Loucy (cell line): ENCODE measurements at regions not wholly inside any gene's neighbourhood (a gene's known extent, or its start where the extent isn't known, plus 50 kb on each side); places are given as distances from the start of the nearest gene placed in this dataset.
A peak's percentile ranks its signal among the peaks of the same experiment; 100 is the strongest.

ENCODE experiments used
- H2AFZ ChIP-seq: fragments of 200-600 bp; sonication (generic); 2 replicates; pipeline ENCODE4 v1.6.0; 2016; ENCODE audit warnings: antibody characterized with exemption, mild to moderate bottlenecking, low read length, moderate library complexity
- H3F3A ChIP-seq: fragments of 200-600 bp; 2 replicates; pipeline ENCODE4 v1.6.0; 2016; ENCODE audit warnings: antibody characterized with exemption, low read depth, mild to moderate bottlenecking
- H3K27me3 ChIP-seq: fragments of 200-600 bp; sonication (generic); 2 replicates; pipeline ENCODE4 v1.6.1; 2014; ENCODE audit warnings: low read length, mild to moderate bottlenecking; ENCODE audit not compliant: insufficient read depth, poor library complexity, severe bottlenecking
- H3K36me3 ChIP-seq: fragments of 200-600 bp; sonication (generic); 2 replicates; pipeline ENCODE4 v1.6.1; 2016; ENCODE audit warnings: low read length; ENCODE audit not compliant: insufficient read depth
- H3K4me1 ChIP-seq: fragments of 200-600 bp; sonication (generic); 2 replicates; pipeline ENCODE4 v1.5.1; 2014; ENCODE audit warnings: low read length, mild to moderate bottlenecking; ENCODE audit not compliant: insufficient read depth, poor library complexity, severe bottlenecking
- H3K4me2 ChIP-seq: fragments of 200-600 bp; sonication (generic); 2 replicates; pipeline ENCODE4 v1.6.0; 2014; ENCODE audit warnings: antibody characterized with exemption, low read length, low read depth, mild to moderate bottlenecking; ENCODE audit not compliant: poor library complexity, severe bottlenecking
- H3K4me3 ChIP-seq: fragments of 200-600 bp; sonication (generic); 2 replicates; pipeline ENCODE4 v1.5.1; 2014; ENCODE audit warnings: low read length, mild to moderate bottlenecking, mixed read lengths; ENCODE audit not compliant: poor library complexity, severe bottlenecking
- H3K79me2 ChIP-seq: fragments of 200-600 bp; sonication (generic); 2 replicates; pipeline ENCODE4 v1.6.1; 2014; ENCODE audit warnings: low read length; ENCODE audit not compliant: insufficient read depth
- H3K9ac ChIP-seq: fragments of 200-600 bp; sonication (generic); 2 replicates; pipeline ENCODE4 v1.6.0; 2014; ENCODE audit warnings: mild to moderate bottlenecking, low read depth, low read length, moderate library complexity; ENCODE audit not compliant: poor library complexity, severe bottlenecking
- H3K9me2 ChIP-seq: fragments of 200-600 bp; sonication (generic); replicated peaks from 2 replicates; pipeline ENCODE4 v1.6.1; 2016; ENCODE audit warnings: low read depth, low read length, mixed read lengths
- H3K9me3 ChIP-seq: fragments of 200-600 bp; sonication (generic); 2 replicates; pipeline ENCODE4 v1.6.1; 2014; ENCODE audit warnings: mild to moderate bottlenecking, antibody characterized with exemption, low read length, low read depth; ENCODE audit not compliant: insufficient read depth
- H4K20me1 ChIP-seq: fragments of 200-600 bp; sonication (generic); 2 replicates; pipeline ENCODE4 v1.6.0; 2014; ENCODE audit warnings: antibody characterized with exemption, low read length, mild to moderate bottlenecking; ENCODE audit not compliant: insufficient read depth, poor library complexity, severe bottlenecking
- EZH2phosphoT487 ChIP-seq: fragments of 200-600 bp; IDR thresholded peaks from 2 replicates; pipeline ENCODE4 v1.6.1; 2018; ENCODE audit warnings: antibody characterized with exemption, mild to moderate bottlenecking, moderate library complexity, borderline replicate concordance
- TF ChIP-seq, protein P1 (sequence below): fragments of 200-600 bp; sonication (generic); conservative IDR thresholded peaks from 2 replicates; pipeline ENCODE4 v1.5.1; 2014; ENCODE audit warnings: mild to moderate bottlenecking, antibody characterized with exemption, low read length

- Histone ChIP-seq H3K4me1 (peaks cover 46% of the 10 kb centered on the region), H3K9ac (no peak overlapping the region), H3K79me2 (no peaks in the 10 kb centered on the region), H3K27me3 (no peaks in the 10 kb centered on the region), H3K4me2 (no peak overlapping the region), H3K9me2 (no peaks in the 10 kb centered on the region), H2AFZ (0 out of 2 replicates have a peak overlapping the region, but pooled peaks have one; percentile 4), H3K36me3 (no peaks in the 10 kb centered on the region), H4K20me1 (no peaks in the 10 kb centered on the region), H3K4me3 (no peak overlapping the region), H3K9me3 (no peaks in the 10 kb centered on the region), H3F3A (no peaks in the 10 kb centered on the region)
- TF ChIP-seq, protein P1, sequence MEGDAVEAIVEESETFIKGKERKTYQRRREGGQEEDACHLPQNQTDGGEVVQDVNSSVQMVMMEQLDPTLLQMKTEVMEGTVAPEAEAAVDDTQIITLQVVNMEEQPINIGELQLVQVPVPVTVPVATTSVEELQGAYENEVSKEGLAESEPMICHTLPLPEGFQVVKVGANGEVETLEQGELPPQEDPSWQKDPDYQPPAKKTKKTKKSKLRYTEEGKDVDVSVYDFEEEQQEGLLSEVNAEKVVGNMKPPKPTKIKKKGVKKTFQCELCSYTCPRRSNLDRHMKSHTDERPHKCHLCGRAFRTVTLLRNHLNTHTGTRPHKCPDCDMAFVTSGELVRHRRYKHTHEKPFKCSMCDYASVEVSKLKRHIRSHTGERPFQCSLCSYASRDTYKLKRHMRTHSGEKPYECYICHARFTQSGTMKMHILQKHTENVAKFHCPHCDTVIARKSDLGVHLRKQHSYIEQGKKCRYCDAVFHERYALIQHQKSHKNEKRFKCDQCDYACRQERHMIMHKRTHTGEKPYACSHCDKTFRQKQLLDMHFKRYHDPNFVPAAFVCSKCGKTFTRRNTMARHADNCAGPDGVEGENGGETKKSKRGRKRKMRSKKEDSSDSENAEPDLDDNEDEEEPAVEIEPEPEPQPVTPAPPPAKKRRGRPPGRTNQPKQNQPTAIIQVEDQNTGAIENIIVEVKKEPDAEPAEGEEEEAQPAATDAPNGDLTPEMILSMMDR = no peak
- no peak for TF ChIP-seq EZH2phosphoT487
Observed at GRCh38 chr3:71994906-71995305, 210.0 kb upstream of the PROK2 start.

GRCh38 chr3:71994203-71994602, 209.3 kb upstream of the PROK2 start:
- peaks cover 53% of the 10 kb centered on the region for H3K4me1 ChIP-seq
- H3K4me3 ChIP-seq = no peak overlapping the region
- no peaks in the 10 kb centered on the region for H3K27me3 ChIP-seq
- H3K4me2 ChIP-seq = no peak overlapping the region
- no peaks in the 10 kb centered on the region for H3K9me3 ChIP-seq
- TF ChIP-seq, protein P1 = no peak
- TF ChIP-seq EZH2phosphoT487 = no peak
- H3K9ac ChIP-seq = no peak overlapping the region
- H2AFZ ChIP-seq = no peak overlapping the region
- no peaks in the 10 kb centered on the region for H3K79me2 ChIP-seq
- no peaks in the 10 kb centered on the region for H4K20me1 ChIP-seq
- H3K9me2 ChIP-seq = no peaks in the 10 kb centered on the region
- no peaks in the 10 kb centered on the region for H3K36me3 ChIP-seq
- H3F3A ChIP-seq = no peaks in the 10 kb centered on the region

- no peak overlapping the region for H3K4me3 ChIP-seq
- no peak overlapping the region for H3K9ac ChIP-seq
- no peaks in the 10 kb centered on the region for H3K36me3 ChIP-seq
- no peaks in the 10 kb centered on the region for H3K79me2 ChIP-seq
- TF ChIP-seq, protein P1 = no peak
- TF ChIP-seq EZH2phosphoT487 = no peak
- H3K9me2 ChIP-seq = no peaks in the 10 kb centered on the region
- H3K4me1 ChIP-seq = peaks cover 75% of the 10 kb centered on the region
- H3K4me2 ChIP-seq = no peak overlapping the region
- no peaks in the 10 kb centered on the region for H4K20me1 ChIP-seq
- no peaks in the 10 kb centered on the region for H3K9me3 ChIP-seq
- H3F3A ChIP-seq = no peaks in the 10 kb centered on the region
- no peaks in the 10 kb centered on the region for H3K27me3 ChIP-seq
- no peak overlapping the region for H2AFZ ChIP-seq
Observed at GRCh38 chr3:71991681-71992080, 206.7 kb upstream of the PROK2 start.
